Erythroblast (primary cell): ENCODE measurements at regions not wholly inside any gene's neighbourhood (a gene's known extent, or its start where the extent isn't known, plus 50 kb on each side); places are given as distances from the start of the nearest gene placed in this dataset.
"Not testable (repeated sequence)": the region's sequence is repeated elsewhere in the genome, so short reads cannot be mapped to it uniquely, and the experiment has no call there.

Experiments
- DNase-seq, 2 experiments: peaks; one replicate each; lab custom pipeline; 2025; lab: John Stamatoyannopoulos, UW
- GATA1 ChIP-seq: IDR thresholded peaks from 2 replicates; pipeline ENCODE4 v1.6.1; 2011; ENCODE audit warnings: low read depth, mild to moderate bottlenecking, control low read depth, low read length, moderate library complexity
- POLR2A ChIP-seq: IDR thresholded peaks from 2 replicates; pipeline ENCODE4 v1.6.1; 2011; ENCODE audit warnings: mild to moderate bottlenecking, low read length

DNA sequence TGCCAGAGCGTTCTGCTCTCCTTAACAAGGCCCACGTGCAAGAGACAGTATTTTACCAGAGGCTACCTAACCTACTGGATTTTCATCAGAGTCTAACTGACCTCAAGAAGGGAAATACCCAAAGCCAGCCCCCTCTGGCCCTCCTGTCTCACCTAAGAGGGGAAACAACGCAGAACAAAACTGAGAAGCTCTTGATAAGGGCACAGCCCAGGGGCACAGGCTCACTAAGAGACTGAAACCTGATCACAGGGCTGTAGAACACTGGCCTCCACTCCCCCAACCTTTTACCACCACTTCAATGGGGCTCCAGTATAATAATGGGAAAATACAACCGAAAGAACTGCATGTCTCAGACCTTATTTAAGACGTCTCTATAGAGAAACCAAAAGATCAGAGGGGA lies 449.5 kb upstream of the CAMK1G start:
- no peak for DNase-seq
- no peak for TF ChIP-seq POLR2A
- TF ChIP-seq GATA1, result no peak

DNA sequence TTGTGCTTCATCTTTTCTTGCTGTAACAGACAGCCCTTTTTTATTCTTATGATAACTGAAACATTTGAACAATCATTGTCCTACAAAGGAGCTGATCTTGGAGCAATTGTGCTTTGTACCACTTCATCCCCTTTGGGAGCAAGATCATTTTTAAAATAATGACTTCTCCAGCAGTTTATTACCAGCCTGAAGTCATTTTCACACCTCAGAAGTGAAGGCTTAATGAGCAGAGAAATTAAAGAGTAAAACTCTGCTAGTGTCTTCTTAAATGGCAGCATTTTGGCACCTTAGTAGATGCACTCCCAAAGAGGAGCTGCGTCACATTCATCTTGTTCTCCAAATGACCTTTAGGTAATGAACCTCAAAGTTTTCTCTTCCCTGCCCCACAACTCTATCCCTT lies 439.6 kb upstream of the CAMK1G start:
- DNase-seq, result no peak
- no peak for TF ChIP-seq GATA1
- TF ChIP-seq POLR2A, result no peak

GRCh38 chr1:209150114-209150513 lies 433.4 kb upstream of the CAMK1G start:
- TF ChIP-seq GATA1, result no peak
- TF ChIP-seq POLR2A, result no peak
- peak; percentile 3 to 29 for DNase-seq

DNA sequence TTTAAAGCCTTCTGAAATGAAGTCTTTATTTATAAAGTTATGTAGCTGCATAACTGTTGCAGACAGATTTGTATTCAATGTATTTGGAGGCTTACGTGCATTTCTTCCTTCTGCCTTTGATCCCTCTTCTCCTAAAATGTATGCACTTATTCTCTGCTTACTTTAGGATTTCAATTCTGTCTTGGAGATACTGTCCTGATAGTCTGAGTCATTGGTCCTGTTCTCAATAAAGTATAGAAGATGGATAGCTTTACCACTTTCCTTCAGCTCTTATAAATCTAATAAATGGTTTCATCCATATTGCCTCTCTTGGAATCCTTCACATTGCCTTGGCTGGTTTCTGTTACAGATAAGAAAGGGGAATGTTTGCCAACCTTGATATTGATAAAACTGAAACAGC lies 430.1 kb upstream of the CAMK1G start:
- no peak for TF ChIP-seq GATA1
- TF ChIP-seq POLR2A, result no peak
- no peak for DNase-seq

DNA sequence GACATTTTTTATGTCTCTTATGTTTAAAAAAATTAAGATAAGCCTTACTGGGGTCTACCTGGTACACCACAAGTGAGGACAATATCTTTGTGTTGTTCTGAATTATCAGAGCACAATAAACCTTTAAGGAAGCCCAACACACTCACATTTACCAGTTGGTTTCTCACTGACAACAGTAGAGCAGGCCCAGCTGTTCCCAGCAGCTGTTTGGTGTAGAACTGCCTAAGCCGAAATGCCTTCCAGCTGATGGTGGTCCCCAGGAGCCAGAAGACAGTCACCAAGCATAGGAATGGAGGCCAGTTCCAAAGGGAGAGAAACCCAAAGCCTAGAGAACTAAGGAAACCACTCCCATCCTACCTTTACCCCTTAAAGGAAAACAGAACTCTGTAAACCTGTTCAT lies 428.6 kb upstream of the CAMK1G start:
- no peak for DNase-seq

GRCh38 chr1:209155546-209155945 lies 428.0 kb upstream of the CAMK1G start:
- no peak for TF ChIP-seq POLR2A
- no peak for TF ChIP-seq GATA1
- DNase-seq, result no peak

More for the DNA sequence above, 428.6 kb upstream of the CAMK1G start:
- TF ChIP-seq POLR2A (no peak), GATA1 (no peak)

DNA sequence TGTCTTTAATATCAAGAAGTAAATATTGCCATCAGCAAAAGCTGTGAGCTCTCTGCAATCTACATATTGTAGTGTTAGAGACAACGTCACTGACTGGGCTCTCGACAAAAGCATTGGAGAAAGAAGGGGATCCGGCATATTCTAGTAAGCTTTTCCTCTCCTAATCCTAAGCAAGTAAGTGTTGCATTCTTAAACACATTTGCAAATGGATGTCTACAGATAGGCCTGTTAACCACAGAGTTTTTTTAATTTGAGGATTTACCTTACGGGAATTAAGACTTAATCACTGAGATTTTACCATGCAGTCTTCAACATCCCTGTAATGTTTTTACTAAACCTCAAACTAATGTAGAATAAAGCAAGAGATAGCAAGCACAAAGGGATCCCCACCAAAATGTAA lies 426.5 kb upstream of the CAMK1G start:
- DNase-seq, result no peak
- no peak for TF ChIP-seq GATA1
- no peak for TF ChIP-seq POLR2A

DNA sequence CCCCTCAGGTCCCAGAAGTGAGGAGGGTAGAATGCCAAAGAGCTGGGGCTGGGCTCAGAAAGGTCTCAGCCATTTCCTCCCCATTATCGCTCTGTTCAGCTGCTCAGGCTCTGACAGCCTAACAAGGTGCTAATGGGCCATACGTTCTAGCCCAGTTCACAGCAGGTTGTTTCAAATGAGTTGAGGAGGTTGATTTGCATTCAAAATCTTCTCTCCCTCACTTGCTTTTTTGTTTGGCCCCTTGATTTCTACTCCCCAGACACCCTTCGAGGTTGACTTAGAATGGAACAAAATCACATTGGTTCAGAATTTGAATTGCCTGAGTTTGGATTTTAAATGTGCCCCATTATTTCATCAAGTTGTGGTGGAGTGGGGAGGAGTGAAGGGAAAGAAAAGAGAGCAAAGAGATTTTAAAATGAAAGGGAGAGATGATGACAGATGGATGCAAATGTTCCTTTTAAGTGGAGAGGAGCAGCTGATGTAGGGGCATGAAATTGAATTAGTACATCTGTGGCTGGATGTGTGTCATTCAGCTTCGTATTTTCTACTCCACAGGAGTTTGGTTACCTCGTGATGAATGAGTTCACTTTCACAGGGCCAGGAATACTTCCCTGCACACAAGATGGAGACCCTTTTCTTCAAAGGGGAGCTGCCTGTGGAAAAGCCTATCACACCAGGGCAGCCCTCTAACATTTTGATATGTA lies 425.8 kb upstream of the CAMK1G start:
- DNase-seq, result no peak
- TF ChIP-seq POLR2A (no peak), GATA1 (no peak)

DNA sequence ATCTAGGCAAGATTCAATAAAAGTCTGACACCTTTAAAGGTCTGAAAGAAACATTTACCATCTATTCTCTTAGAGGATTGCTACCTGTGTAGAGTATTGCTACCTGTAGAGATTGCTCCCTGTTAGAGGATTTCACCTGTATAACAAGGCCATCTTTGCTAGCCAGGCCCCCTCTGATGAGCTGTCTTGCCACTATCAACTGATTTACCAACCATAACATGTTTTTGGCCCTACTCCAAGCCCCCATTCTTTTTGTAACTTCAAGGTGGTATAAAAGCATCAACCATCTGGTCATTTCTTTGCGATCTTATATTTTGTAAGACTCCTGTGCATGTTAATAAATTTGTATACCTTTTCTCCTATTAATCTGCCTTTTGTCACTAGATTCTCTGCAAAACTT lies 424.7 kb upstream of the CAMK1G start:
- TF ChIP-seq GATA1 (no peak), POLR2A (no peak)
- DNase-seq, result no peak

DNA sequence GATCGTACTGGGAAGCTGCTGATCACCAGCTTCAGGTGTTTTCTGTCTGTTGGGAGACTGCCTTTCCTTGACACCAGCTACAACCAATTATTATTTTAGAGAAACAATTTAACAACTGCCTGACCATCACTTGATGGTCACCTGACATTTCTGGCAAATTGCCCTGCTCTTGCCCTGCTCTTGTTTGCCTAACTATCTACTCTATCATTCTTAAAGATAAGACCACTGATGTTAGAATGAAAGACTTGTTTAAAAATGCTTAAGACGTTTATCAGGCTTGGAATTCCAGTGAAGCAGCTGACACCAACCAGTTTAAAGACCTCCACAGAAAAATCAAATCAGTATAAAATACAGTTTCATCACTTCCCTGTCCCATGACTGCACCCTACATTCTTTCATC lies 423.3 kb upstream of the CAMK1G start:
- DNase-seq, result no peak
- no peak for TF ChIP-seq POLR2A
- TF ChIP-seq GATA1, result no peak

- no peak for DNase-seq
- TF ChIP-seq GATA1 (no peak), POLR2A (no peak)
Observed at GRCh38 chr1:209162651-209163050, 420.9 kb upstream of the CAMK1G start.

DNA sequence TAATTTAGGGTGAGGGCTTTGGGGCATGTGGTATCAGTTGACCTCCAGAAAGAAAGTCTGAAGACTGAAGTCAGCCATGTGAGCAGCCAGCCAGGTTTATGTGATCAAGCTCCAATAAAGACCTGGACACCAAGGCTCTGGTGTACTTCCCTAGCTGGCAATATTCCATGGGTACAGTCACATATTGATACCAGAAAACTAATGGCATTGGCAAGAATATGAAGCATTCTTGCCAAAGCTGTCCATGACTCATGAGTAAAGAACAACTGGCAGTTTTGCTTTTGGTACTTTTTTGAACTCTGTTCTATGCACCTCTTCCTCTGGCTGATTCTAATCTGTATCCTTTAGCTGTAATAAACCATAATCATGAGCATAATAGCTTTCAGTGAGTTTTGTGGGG lies 415.3 kb upstream of the CAMK1G start:
- TF ChIP-seq POLR2A, result no peak
- TF ChIP-seq GATA1, result no peak
- no peak for DNase-seq

DNA sequence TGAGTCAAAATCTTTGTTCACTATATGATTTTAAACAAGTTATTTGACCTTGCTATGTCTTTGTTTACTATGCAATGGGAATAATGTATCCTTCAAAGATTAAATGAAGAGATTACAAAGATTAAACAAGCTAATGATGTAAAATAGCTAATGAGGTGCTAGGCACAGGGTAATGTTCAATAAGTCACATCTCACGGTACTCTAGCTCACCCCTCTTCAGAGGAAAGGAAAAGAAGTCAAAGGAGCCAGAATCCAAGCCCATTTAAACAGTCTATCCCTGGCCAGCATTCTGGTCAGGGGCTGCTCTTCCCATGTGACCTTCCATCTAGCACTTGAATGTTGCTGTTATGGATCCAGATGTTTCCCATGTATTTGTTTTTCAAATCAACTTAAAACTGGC lies 412.4 kb upstream of the CAMK1G start:
- no peak for DNase-seq
- TF ChIP-seq GATA1 (no peak), POLR2A (no peak)

DNA sequence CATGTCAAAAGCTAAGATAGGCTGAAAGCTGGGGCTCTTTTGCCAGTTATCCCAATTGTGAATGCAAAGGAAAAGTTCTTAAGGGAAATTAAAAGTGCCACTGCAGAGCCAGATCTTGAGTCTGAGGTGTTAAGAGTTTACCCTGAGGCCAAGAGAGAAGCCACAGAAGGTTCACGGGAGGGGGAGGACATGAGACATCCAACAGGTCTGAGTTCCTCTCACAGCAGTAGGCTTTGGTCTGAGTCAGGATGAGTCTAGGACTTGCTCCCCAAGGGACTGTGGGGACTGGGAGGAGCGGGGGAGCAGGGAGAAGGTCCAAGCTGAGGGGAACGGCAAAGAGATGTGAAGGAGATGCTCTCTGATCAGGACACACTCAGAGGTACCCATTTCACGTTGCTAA lies 411.2 kb upstream of the CAMK1G start:
- TF ChIP-seq GATA1 (no peak), POLR2A (no peak)
- no peak for DNase-seq

GRCh38 chr1:209172792-209173542 lies 410.5 kb upstream of the CAMK1G start:
- not testable (repeated sequence) for DNase-seq

DNA sequence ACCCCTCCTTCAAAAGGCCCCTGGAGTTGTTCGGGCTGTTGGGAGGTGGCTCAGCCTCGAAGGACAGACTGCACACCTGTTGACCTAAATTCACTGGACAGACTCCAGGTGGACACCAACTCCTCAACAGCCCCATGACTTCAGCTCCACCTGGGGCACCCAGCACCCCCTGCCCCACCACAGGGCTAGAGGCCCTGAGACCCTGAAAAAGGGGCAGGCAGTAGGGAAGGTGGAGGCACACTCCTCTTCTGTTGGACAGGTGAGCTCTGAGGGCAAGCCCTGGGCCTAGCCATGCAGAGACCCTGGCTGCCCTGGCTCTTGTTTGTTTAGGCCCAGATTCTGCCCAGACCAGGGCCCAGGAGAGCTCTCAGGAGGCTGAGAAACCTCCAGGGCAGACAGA lies 409.7 kb upstream of the CAMK1G start:
- DNase-seq, result not testable (repeated sequence)
